GM12872 (cell line): ENCODE measurements at regions not wholly inside any gene's neighbourhood (a gene's known extent, or its start where the extent isn't known, plus 50 kb on each side); places are given as distances from the start of the nearest gene placed in this dataset.

Experiments
- TF ChIP-seq, protein P1 (sequence below): IDR thresholded peaks from 3 replicates; pipeline ENCODE4 v1.5.1; 2011; ENCODE audit warnings: low read depth, mild to moderate bottlenecking, low read length, moderate library complexity; ENCODE audit not compliant: insufficient read depth

DNA sequence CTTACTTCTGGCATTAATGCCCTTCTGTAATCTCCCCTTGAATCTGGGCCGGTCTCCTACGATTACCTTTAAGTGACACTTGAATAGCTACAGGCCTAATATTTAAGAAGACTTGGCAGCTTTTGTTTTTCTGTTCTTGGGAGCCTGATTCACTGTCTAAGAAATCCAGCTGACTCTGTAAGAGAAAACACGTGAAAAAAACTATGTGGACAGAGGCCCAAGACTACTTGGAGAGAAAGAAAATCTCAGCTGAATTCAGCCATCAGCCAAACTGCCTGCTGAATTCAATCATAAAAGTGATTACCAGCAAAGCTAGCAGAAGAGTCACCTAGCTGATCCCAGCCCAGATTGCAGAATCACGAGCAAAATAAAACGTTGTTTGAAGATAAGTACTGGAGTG lies 521.2 kb downstream of the MID1IP1 start:
- TF ChIP-seq, protein P1, sequence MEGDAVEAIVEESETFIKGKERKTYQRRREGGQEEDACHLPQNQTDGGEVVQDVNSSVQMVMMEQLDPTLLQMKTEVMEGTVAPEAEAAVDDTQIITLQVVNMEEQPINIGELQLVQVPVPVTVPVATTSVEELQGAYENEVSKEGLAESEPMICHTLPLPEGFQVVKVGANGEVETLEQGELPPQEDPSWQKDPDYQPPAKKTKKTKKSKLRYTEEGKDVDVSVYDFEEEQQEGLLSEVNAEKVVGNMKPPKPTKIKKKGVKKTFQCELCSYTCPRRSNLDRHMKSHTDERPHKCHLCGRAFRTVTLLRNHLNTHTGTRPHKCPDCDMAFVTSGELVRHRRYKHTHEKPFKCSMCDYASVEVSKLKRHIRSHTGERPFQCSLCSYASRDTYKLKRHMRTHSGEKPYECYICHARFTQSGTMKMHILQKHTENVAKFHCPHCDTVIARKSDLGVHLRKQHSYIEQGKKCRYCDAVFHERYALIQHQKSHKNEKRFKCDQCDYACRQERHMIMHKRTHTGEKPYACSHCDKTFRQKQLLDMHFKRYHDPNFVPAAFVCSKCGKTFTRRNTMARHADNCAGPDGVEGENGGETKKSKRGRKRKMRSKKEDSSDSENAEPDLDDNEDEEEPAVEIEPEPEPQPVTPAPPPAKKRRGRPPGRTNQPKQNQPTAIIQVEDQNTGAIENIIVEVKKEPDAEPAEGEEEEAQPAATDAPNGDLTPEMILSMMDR: no peak

DNA sequence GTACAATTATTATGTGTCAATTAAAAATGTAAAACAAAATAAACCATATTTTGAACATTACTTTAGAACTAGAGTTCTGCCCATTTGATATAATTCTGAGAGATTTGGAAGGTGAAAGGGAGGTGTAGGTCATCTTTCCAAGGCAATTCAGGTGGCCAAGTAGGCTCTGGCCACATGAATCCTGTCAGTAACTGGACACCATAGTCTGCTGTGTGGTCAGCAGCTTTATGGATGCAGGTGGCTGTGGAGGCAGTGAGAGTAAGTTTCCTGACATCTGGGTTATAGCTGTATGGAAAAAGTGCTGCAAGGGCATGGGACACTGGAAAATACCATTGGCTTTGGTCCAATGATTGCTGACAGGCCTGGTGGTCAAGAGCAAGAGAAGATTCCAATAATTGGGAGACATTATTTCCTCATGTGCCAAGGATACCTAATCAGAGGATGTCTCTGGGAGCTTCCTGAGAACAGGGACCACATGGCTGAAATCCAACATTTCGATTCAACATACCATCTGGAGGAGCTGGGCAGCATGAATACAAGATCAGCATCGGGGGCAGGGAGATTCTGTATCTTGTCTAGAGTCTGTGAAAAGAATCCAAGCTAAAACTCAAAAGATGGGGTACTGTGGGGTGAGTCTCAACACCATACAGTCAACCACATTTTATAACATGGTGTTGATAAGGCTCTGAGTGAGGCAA lies 523.1 kb downstream of the MID1IP1 start:
- TF ChIP-seq, protein P1: no peak

DNA sequence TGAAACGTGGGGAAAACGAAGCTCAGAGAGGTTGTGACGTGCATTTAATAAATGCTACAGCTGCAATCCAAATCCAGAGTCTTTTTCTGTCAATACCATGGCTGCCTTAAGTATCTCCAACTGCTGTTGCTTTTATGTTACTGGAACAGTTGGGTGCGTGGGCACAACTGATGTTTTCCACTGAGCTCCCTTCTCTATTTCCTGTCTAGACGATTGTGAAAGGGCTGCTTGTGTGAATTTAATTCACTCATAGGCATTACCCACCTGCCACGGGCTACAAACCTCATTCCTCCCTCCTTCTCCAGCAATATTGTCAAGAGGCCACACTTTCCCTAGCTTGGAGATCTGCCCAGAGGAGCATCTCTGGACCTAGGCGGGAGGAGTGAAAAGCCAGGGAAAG lies 526.0 kb downstream of the MID1IP1 start:
- TF ChIP-seq, protein P1: no peak

DNA sequence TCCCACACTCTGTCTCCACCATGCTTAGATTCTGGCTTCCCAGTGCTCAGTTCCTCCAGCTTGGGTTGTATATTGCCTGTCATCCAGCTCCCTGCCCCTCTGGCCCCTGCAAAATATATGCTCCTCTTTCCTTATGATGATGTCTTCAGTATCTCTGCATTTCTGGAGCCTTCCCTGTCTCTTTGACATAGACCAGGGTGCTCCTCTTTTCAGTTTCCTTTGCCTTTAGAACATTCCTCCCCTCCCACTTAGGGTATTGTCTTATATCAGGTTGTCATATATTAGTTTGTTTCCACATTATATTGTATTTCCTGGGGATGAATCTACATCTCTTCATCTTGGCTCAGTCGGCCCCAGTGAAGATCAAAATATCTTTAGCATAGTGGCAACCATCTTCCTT lies 526.4 kb downstream of the MID1IP1 start:
- TF ChIP-seq, protein P1: no peak

DNA sequence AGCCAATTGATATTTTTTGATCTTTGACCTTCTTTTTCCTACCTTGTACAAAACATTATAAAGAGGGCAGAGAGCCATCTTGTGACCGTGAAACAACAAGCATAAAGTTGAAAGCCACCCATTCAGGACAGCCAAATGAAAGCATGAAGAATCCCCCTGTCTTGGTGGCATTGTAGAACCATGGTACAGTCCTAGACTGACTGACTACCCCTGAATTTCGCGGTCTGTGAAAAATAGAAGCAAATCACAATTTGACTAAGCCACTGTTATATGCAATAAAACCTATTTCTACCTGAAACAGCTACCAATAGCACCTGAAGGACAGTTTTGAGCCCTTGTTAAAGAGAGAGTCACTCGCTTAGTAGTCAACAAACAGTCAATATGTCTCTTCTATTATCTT lies 527.4 kb downstream of the MID1IP1 start:
- TF ChIP-seq, protein P1: no peak

DNA sequence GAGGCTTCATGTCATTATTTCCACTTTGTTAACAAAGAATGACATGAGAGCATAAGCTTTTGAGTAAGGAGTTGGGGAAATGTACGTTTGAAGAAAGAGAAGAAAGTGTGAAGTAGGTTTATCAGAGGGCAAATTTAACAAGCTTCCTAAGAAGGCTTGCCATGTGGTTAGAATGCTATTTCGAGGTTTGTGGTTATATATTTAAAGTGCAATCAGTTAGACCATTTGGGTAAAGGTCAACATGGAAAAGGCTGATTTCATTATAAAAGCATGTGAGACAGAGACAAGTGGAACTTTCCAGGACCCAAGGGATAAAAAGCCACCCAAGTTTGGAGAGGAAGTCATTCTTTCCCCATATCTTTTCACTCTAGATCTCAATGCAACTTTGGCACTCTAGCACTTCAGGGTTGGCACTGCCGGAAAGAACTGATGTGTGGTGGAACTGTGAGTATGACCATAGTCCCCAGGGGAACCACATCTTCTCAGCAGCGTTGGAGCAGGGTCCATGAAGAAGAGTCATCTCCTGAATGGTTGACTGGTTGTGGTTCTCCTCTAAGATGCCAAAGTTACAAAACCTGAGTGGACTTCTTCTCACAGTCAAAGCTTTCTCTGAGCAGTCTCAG lies 529.9 kb downstream of the MID1IP1 start:
- TF ChIP-seq, protein P1: no peak

DNA sequence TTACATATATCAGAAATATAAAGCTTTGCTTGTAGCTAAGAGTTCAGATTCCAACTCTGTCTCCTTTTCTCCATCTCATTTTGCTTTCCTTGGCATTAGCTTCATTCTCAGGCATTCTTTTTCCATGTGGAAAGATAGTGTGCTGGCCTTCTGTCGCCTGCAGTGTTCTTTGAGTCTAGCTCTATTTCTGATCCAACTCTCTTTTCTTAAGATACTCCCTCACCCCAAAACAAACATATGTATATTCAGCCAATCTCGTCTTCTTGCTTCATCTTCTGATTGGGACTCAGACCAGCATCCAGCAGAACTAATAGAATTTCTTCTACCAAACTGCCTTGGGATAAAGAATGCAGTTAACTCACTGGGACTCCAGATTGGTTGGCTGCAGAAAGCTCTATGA lies 532.2 kb downstream of the MID1IP1 start:
- TF ChIP-seq, protein P1: no peak
